Stimulated activated naive CD8-positive, alpha-beta T cell treated with anti-CD3 and anti-CD28 coated beads, Interleukin-15, Interleukin-2, amounts not matched to agents 100 ng/mL and 50 ng/mL, for 24 hours (primary cell): ENCODE measurements at regions not wholly inside any gene's neighbourhood (a gene's known extent, or its start where the extent isn't known, plus 50 kb on each side); places are given as distances from the start of the nearest gene placed in this dataset.

Source experiments
- H3K27ac Mint-ChIP-seq: one replicate; pipeline ENCODE4 v1.8.0; 2021; ENCODE audit warnings: mild to moderate bottlenecking, mixed read lengths
- H3K27me3 Mint-ChIP-seq: one replicate; pipeline ENCODE4 v1.8.0; 2021; ENCODE audit warnings: mixed read lengths
- H3K36me3 Mint-ChIP-seq: one replicate; pipeline ENCODE4 v1.8.0; 2021; ENCODE audit warnings: low read depth, mixed read lengths
- H3K4me1 Mint-ChIP-seq: one replicate; pipeline ENCODE4 v1.8.0; 2021; ENCODE audit warnings: low read depth, mixed read lengths
- H3K4me3 Mint-ChIP-seq: one replicate; pipeline ENCODE4 v1.8.0; 2021; ENCODE audit warnings: mild to moderate bottlenecking, mixed read lengths
- H3K9me3 Mint-ChIP-seq: one replicate; pipeline ENCODE4 v1.8.0; 2021; ENCODE audit warnings: mixed read lengths

DNA sequence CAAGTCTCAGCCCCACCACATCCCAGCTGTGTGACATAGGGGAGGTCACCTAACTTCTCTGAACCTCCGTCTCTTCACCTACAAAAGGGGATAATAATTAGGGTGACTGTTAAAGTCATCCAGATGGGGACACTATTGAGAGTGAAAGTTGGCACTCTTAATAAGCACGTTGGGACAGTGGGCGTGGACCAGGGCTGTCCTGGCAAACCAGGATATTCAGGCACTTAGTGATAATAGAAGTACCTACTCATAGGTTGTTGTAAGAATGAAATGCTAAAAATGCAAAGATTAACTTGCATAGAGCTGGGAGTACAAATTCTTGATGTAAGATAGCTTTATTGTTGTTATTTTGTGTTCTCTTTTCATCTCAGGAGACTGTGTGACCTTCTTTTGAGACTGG is 177.9 kb downstream of the MELK start:
- H3K9me3 Mint-ChIP-seq, result no peaks in the 10 kb centered on the region
- H3K27me3 Mint-ChIP-seq, result peaks cover 57% of the 10 kb centered on the region
- no peak overlapping the region for H3K4me3 Mint-ChIP-seq

DNA sequence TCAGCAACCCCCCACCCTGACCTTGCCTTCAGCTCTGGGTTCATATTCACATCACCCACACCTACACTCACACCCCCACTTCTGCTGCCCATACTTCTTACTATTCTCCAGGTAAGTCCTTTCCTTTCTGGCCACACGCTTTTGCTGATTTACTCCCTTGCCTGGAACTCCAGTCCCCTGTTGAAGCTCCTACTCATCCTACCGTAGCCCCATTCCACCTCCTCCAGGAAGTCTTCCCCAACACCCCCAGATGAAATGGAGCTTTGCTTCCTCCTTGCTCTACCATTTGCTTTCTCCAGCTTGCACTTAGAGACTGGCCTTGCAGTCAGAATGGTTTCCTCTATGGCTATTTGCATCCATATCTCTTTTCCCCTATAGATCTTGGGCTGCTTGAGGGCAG is 182.3 kb downstream of the MELK start:
- H3K27ac Mint-ChIP-seq, result no peak overlapping the region
- H3K4me3 Mint-ChIP-seq, result no peak overlapping the region

More for the DNA sequence above, 177.9 kb downstream of the MELK start:
- Mint-ChIP-seq H3K27ac (no peak overlapping the region), H3K4me1 (no peaks in the 10 kb centered on the region), H3K36me3 (no peaks in the 10 kb centered on the region)

DNA sequence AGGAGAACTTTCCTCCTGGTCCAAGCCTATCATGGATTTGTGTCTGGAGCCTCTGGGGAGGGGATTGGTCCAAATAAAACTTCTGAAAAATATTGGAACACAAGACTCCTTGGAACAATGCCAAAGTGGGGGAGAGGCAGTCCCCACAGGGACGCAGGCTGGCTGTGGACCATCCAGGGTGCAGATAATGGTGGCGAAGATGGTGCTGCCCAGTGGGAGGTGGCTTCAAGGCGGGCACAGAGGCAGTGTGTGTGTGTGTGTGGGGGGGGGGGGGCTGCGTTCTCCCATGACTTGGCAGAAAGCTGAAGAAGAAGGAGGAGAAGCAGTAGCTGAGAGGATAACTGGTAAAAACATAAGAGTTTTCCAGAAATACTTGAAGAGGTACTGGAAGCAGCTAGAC is 186.4 kb downstream of the MELK start:
- H3K27ac Mint-ChIP-seq, result no peak overlapping the region
- no peak overlapping the region for H3K4me3 Mint-ChIP-seq
- H3K9me3 Mint-ChIP-seq, result no peaks in the 10 kb centered on the region
- no peaks in the 10 kb centered on the region for H3K36me3 Mint-ChIP-seq
- peaks cover 24% of the 10 kb centered on the region for H3K27me3 Mint-ChIP-seq
- H3K4me1 Mint-ChIP-seq, result no peaks in the 10 kb centered on the region

More for the DNA sequence above, 182.3 kb downstream of the MELK start:
- Mint-ChIP-seq H3K27me3 (peaks cover 42% of the 10 kb centered on the region), H3K36me3 (no peaks in the 10 kb centered on the region), H3K4me1 (no peaks in the 10 kb centered on the region), H3K9me3 (no peaks in the 10 kb centered on the region)

DNA sequence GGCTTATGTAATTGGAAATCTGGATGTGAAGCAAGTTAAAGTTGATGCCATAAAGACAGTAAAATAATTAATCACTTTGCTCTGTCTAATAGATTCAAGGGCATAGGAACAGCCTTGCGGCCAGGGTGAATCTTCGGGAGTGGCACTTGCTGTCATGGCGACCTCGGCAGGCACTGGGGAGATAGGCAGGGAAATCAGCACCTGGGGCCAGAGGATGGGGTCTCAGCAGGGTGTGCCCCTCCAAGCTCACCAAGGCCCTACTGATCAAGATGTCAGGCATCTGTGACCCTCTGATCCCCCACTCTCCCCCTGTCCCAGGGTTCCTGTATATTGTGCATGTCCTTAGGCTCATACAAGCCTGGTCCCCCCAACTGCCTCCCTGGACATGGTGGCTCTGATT is 187.3 kb downstream of the MELK start:
- Mint-ChIP-seq H3K36me3 (no peaks in the 10 kb centered on the region), H3K9me3 (no peaks in the 10 kb centered on the region), H3K4me1 (no peaks in the 10 kb centered on the region), H3K4me3 (no peak overlapping the region), H3K27me3 (peaks cover 19% of the 10 kb centered on the region), H3K27ac (no peak overlapping the region)

DNA sequence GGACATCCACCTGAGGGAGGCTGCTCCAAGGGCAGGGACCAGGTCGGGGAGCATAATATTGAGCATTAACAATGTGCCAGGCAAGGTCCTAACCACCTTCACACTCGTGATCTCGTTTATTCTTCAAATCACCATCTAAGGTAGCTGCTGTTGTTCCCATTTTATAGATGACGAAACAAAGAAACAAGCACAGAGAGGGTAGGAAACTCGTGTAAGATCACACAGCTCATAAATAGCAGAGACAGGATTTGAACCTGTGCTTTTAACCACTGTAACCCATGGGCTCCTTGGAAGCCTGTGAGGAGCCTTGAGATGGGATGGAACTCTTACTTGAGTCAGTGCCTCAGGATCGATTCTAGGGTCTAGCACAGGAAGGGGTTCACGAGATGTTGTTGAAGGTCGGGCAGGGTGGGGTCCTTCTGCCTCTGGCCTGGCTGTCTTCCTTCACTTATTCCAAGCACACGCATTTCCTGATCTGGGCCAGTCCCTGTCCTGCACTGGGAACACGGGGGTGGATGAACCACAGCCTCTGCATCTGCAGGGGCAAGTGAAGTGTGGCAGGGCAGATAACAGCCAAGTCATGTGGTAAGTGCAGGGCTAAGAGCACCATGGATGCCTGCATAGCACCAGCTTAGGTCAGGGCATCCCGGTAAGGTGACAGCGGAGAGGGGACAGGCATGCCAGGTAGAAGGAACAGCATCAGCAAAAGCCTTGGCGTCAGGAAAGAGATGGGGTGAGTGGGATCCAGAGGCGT is 188.1 kb downstream of the MELK start:
- Mint-ChIP-seq H3K4me3 (no peak overlapping the region), H3K36me3 (no peaks in the 10 kb centered on the region), H3K4me1 (no peaks in the 10 kb centered on the region), H3K27ac (no peak overlapping the region), H3K9me3 (no peaks in the 10 kb centered on the region), H3K27me3 (peaks cover 12% of the 10 kb centered on the region)

DNA sequence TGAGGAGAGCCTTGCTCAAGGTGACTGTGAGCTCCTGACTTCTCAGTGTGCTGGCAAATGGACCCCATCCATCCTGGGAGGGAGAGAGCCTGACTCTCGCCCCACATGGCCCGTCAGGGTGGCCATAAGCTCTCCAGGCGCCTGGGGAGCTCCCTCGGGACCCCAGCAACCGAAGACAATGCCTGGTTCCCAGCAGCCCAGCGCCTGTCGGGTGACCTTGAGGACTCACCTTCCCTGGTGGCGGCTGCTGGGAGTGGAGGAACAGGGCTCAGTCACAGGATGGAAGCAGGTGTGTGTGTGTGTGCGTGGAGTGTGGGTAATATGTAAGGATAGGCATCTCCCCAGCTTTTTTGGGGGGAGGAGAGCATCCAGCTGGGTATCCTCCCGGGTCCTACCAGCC is 190.3 kb downstream of the MELK start:
- H3K4me3 Mint-ChIP-seq, result no peak overlapping the region
- H3K27ac Mint-ChIP-seq, result no peak overlapping the region
- no peaks in the 10 kb centered on the region for H3K9me3 Mint-ChIP-seq
- peaks cover 4% of the 10 kb centered on the region for H3K27me3 Mint-ChIP-seq
- H3K4me1 Mint-ChIP-seq, result no peaks in the 10 kb centered on the region
- no peaks in the 10 kb centered on the region for H3K36me3 Mint-ChIP-seq

DNA sequence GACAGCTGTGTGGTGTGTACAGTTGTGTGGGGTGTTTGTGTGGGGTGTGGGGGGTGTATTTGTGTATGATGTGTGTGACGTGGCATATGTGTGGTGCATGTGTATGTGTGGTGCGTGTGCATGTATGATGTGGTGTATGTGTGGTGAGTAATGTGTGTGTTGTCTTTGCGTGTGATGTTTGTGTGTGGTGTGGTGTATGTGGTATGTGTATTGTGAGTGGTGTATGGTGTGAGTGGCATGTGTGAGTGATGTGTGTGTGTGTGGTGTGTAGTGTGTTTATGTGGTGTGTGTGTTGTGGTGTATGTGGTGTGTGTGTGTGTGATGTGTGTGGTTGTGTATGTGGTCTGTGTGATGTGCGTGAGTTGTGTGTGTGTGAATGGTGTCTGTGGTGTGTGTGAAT is 191.1 kb downstream of the MELK start:
- Mint-ChIP-seq H3K36me3 (no peaks in the 10 kb centered on the region), H3K4me3 (no peak overlapping the region), H3K27ac (no peak overlapping the region), H3K4me1 (no peaks in the 10 kb centered on the region), H3K9me3 (no peaks in the 10 kb centered on the region), H3K27me3 (peaks cover 4% of the 10 kb centered on the region)

DNA sequence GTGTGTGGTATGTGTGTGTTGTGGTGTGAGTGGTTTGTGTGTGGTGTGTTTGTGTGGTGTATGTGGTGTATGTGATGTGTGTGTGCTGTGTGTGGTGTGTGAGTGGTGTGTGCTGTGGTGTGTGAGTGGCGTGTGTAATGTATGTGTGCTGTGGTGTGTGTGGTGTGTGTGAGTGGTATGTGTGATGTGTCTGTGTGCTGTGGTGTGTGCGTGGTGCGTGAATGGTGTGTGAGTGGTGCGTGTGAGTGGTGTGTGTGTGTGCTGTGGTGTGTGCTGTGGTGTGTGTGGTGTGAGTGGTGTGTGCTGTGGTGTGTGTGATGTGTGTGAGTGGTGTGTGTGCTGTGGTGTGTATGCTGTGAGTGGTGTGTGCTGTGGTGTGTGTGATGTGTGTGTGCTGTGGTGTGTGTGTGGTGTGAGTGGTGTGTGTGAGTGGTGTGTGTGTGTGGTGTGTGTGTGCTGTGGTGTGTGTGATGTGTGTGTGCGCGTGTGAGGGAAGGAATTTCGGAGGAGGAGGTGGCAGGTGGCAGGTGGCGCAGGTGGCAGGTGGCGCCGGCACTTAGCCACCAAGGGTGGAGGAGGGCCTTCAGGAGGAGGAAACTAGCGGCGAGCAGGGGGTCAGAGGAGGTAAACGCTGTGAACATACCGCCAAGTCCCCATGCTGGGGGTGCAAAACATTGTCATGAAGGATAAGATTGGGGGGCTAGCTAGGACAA is 191.8 kb downstream of the MELK start:
- H3K36me3 Mint-ChIP-seq, result no peaks in the 10 kb centered on the region
- H3K4me1 Mint-ChIP-seq, result no peaks in the 10 kb centered on the region
- H3K27me3 Mint-ChIP-seq, result peaks cover 4% of the 10 kb centered on the region
- H3K4me3 Mint-ChIP-seq, result no peak overlapping the region
- no peaks in the 10 kb centered on the region for H3K9me3 Mint-ChIP-seq
- no peak overlapping the region for H3K27ac Mint-ChIP-seq

DNA sequence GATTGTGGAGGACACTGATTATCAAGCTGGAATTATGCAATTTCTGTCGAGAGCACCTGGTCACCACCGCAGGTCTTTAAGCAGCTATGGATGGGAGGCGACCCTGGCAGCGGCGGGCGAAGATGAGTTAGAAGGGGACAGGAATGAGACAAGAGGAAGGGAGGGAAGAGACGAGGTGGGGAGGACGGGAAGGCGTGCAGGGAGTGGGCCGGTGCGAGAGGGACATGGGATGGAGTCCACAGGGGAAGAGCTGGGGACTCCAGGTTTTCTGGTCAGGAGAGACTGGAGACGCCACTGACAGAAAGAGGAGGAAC is 192.3 kb downstream of the MELK start:
- Mint-ChIP-seq H3K27me3 (peaks cover 4% of the 10 kb centered on the region), H3K36me3 (no peaks in the 10 kb centered on the region), H3K4me3 (no peak overlapping the region), H3K9me3 (no peaks in the 10 kb centered on the region), H3K27ac (no peak overlapping the region), H3K4me1 (no peaks in the 10 kb centered on the region)

DNA sequence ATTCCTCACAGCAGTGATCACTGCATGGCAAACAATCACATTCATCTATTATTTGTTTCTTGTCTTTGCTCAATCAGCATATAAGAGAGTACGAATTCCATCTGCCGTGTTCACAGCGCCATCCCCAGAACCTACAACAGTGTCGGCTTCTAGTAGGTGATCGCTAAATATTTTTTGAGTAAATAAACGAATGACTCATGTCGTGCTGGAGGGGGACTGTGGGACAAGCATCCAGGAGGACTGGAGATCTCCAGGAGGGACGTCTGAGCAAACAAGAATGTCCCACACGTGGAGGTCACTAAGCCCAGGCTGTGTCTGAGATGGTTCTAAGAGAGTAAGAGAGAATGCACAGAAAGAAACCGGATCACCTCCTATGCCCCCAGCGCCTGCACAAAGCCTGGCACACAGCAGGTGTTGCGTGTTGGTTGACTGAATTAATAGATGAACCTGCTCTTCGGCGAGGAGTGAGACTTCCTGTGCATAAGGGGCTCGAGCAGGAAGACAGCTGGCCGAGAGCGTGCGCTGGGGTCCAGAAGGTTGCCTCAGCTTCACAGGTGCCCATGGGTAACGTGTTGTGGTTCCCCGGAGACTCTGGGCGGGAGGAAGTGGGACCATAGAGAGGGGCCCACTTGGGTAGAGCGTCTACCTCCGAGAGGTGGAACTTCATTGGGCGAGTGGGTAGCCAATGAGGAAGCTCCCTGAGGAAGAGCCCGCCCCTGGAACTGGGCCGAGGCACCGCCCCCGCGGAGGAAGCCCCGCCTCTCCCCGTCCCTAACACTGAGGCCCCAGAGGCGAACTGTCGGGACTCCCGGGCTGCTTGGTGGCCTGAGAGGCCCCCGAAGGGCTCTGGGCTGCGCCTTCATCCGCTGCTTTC is 193.0 kb downstream of the MELK start:
- Mint-ChIP-seq H3K36me3 (no peaks in the 10 kb centered on the region), H3K27me3 (peaks cover 8% of the 10 kb centered on the region), H3K4me3 (peak overlapping the region; percentile 59), H3K4me1 (no peaks in the 10 kb centered on the region), H3K9me3 (no peaks in the 10 kb centered on the region), H3K27ac (no peak overlapping the region)

DNA sequence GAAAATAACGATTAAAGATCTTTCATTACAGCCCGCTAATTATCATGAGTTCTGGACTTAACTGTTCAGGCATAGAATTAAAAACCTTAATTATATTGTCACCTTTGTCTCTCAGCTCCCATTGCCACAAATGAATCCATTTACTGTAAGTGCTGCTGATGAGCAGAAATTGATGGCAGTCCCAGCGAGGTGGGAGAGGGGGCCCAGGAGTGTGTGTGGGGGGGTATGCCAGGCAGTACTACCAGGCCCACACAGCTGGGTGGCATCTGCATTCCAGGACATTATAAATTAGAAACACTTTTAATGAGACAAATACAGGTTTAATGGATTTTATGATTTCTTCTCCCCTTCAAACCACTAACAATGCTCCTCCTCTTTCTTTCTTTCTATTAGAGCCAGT is 196.0 kb downstream of the MELK start:
- H3K27ac Mint-ChIP-seq, result no peak overlapping the region
- H3K4me1 Mint-ChIP-seq, result no peaks in the 10 kb centered on the region
- peaks cover 19% of the 10 kb centered on the region for H3K27me3 Mint-ChIP-seq
- H3K9me3 Mint-ChIP-seq, result no peaks in the 10 kb centered on the region
- no peaks in the 10 kb centered on the region for H3K36me3 Mint-ChIP-seq
- H3K4me3 Mint-ChIP-seq, result no peak overlapping the region

DNA sequence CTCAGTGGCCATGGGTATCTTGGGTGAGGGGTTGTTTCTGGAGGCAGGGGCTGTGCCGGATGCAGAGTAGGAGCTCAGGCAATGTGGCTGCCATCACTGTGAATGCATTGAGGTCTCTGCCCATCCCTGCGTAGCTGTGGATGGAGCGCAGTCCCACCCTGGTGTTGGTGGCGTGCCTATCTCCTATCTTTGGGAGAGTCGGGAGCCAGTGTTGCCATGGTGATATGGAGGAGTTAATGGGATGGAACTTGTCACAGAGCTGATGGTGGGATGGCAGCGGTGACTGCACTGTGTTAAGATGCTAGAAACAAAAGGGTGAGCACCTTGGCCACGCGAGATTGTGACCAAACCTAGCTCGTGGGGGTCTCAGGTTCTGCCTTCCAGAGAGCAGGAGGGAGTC is 197.3 kb downstream of the MELK start:
- no peaks in the 10 kb centered on the region for H3K9me3 Mint-ChIP-seq
- peaks cover 19% of the 10 kb centered on the region for H3K27me3 Mint-ChIP-seq
- no peak overlapping the region for H3K27ac Mint-ChIP-seq
- no peak overlapping the region for H3K4me3 Mint-ChIP-seq
- no peaks in the 10 kb centered on the region for H3K36me3 Mint-ChIP-seq
- H3K4me1 Mint-ChIP-seq, result no peaks in the 10 kb centered on the region

DNA sequence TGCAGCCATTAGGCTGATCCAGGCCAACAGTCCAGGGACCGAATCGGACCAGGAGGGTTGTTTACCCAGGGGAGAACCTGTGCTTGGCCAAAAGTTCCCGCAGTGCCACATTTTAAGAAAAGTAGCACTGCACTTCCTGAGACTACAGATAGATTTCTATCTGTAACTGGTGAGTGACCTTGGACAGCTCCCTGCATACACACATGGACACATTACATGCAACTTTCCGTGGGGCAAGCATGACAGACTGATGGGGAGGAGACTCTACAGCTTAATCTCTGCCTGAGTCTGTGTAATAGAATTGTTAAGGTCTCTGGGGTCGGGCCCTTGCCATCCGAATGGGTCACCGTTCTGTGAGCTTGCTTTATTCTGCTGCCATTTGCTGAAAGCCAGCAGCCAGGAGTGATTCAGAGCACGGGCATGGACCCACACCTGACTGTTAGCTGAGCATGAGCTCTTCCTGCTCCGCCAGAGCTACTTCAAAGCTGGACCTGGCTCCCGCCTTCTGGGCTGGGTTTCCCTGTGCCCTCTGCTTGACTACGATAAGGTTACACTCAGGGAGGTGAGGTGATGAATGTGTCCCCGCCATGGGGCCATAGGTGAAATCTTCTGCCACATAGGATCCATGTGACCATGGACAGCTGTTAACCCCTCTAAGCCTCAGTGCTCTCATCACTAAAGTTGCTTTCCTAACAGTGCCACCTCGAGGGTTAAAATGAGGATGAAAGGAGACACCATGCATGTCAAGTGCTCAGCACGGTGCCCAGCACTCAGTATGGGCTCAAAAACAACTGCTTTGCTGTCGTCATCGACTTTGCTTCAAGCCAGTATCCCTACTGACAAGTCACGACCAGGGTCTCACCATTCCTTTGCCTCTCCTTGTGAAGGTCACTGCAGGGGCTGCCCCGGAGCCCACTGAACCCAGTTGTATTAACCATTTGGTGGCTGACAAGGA is 200.0 kb downstream of the MELK start:
- Mint-ChIP-seq H3K9me3 (no peaks in the 10 kb centered on the region), H3K27ac (no peak overlapping the region), H3K4me3 (no peak overlapping the region), H3K27me3 (peaks cover 30% of the 10 kb centered on the region), H3K36me3 (no peaks in the 10 kb centered on the region), H3K4me1 (no peaks in the 10 kb centered on the region)

DNA sequence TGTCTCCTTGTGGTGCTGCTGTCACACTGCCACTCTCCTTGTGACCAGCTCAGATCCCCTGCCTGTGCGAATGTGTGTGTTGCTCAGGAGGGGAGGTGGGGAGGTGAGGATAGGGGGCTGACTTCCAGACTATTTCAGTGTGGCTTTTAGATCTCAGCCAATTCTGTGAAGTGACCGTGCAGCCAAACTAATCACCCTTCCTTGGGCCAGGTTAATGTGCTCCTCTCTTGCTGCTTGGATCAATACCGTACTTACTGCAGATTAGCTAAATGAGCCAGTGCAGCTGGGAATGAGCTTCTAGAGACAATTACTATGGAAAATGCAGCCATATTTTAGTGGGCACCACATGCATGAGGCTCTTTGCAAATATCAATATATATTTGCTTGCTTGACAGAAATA is 206.0 kb downstream of the MELK start:
- peaks cover 50% of the 10 kb centered on the region for H3K27me3 Mint-ChIP-seq
- H3K4me3 Mint-ChIP-seq, result no peak overlapping the region
- no peaks in the 10 kb centered on the region for H3K9me3 Mint-ChIP-seq
- H3K4me1 Mint-ChIP-seq, result no peaks in the 10 kb centered on the region
- H3K27ac Mint-ChIP-seq, result no peak overlapping the region
- H3K36me3 Mint-ChIP-seq, result no peaks in the 10 kb centered on the region
